GM12892 (cell line): ENCODE measurements at regions not wholly inside any gene's neighbourhood (a gene's known extent, or its start where the extent isn't known, plus 50 kb on each side); places are given as distances from the start of the nearest gene placed in this dataset.

ENCODE experiments used
- DNase-seq: peaks from one replicate; pipeline ENCODE4 v3.0.0; 2011; ENCODE audit not compliant: insufficient read length
- FAIRE-seq: peaks from 2 replicates; lab custom pipeline; 2011; peaks lifted over from hg19 to GRCh38; lab: Jason Lieb, UNC
- POLR2A ChIP-seq: IDR thresholded peaks from 2 replicates; pipeline ENCODE4 v1.6.1; 2011; ENCODE audit warnings: low read depth, low read length, control low read depth
- POLR2AphosphoS5 ChIP-seq: IDR thresholded peaks from 2 replicates; pipeline ENCODE4 v1.6.1; 2011; ENCODE audit warnings: low read depth, low read length, control low read depth
- TAF1 ChIP-seq: IDR thresholded peaks from 2 replicates; pipeline ENCODE4 v1.6.1; 2011; ENCODE audit warnings: low read depth, mild to moderate bottlenecking, control low read depth, low read length, borderline replicate concordance

DNA sequence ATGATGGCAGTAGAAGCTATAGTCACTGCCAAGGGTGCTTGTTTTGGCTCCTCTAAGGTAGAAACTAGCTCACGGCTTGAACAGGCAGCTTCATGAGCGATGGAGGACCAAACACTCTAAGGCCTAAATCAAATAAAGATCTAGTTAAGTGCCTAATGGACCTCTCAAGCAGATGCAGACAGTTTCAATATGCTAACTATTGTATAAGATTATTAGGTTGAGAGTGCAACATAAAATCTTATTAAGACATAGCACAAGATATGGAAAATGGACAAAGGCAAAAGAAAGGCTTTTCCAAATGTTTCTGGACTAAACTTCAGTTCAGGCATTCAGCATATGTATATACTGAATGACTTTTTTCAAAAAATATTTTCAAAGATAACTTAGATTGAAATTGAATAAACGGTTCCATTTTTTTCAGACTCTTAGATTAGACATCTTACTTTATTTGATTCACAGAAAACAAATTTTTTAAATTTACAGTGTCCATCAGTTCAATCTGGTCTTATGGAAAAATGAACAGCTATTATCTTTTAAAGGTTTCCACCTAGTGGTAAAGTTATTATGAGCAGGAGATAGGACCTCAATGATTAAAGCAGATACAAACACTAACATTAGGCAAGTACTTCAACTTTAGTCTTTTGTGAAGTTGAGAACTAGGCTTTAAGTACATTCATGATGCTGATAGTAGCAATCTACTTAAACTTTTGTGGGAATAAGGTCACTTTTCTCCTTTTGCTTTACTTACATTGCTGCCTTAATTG lies 1167.7 kb downstream of the MAT2B start:
- TF ChIP-seq TAF1, result no peak
- no peak for TF ChIP-seq POLR2A
- no peak for TF ChIP-seq POLR2AphosphoS5
- no peak for DNase-seq
- no peak for FAIRE-seq

DNA sequence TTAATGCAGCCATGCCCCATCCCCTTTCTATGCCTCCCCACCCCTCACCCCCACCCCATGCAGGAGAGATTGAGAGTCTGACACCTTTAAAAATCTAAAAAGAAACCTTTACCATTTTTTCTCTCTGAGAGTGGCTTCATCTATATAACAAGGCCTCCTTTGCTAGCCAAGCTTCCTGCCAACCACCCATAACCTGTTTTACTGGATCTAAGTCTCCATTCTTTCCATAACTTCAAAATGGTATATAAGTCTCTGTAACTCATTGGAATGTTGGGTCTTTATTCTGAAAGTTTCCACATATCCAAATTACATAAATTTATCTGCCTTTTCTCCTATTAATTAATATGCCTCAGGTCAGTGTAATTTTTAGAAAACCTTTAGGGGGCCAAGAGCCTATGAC lies 1174.0 kb downstream of the MAT2B start:
- TF ChIP-seq POLR2AphosphoS5 (no peak), POLR2A (no peak), TAF1 (no peak)
- no peak for DNase-seq
- FAIRE-seq, result no peak

DNA sequence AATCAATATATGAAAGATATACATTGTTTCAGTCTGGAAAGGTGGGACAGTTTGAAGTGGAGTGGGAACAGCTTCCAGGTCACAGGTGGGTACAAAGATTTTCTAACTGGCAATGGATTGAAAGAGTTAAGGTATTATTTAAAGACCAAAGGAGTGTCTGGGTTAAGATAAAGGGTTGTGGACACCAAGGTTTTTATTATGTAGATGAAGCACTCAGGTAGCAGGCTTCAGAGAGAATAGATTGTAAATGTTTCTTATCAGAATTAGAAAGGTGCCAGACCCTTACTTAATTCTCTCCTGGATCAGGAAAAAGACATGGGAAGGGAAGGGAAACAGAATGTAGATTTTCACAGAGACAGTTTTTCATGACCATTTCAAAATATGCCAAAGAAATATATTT lies 1174.8 kb downstream of the MAT2B start:
- no peak for FAIRE-seq
- no peak for DNase-seq
- no peak for TF ChIP-seq TAF1
- TF ChIP-seq POLR2A, result no peak

DNA sequence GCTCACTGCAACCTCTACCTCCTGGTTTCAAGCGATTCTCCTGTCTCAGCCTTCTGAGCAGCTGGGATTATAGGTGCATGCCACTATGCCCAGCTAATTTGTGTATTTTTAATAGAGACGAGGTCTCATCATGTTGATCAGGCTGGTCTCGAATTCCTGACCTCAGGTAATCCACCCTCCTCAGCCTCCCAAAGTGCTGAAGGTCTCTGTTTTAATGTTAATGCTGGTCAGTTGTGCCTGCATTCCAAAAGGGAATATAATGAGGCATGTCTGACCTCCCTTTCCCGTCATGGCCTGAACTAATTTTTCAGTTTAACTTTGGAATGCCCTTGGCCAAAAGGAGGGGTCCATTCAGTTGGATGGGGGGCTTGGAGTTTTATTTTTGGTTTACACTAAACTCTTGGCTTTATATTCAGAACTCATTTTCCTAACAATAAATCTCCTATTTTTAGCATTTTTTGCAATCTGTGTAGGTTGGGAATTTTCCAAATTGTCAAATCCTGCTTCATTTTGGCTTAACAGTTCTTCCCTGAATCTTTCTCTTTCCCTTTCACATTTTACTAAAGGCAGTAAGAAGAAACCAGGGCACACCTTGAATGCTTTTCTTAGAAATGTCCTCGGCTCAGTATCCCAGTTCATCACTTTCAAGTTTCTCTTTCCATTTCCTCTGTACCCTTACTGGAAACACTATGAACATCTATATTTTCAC lies 1175.5 kb downstream of the MAT2B start:
- no peak for FAIRE-seq
- no peak for DNase-seq
- TF ChIP-seq TAF1, result no peak

DNA sequence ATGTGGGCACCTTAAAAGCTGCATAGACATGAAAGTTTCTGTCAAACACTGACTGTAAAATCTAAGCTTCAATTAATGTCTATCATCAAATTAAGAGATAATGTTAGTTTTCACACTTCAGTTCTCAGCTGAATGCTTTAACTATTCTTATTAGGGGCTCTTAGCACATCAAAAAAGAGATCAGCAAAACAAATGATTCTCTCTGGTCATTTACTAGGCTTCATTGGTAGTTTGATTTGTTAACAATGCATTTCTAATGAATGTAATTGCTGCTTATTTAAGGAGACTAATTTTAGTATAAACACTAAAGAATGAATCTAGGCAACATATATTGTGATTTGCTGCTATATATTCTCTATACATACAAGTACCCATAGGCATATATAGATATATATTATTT lies 1182.0 kb downstream of the MAT2B start:
- TF ChIP-seq TAF1, result no peak
- no peak for TF ChIP-seq POLR2A
- no peak for TF ChIP-seq POLR2AphosphoS5
- FAIRE-seq (no peak), DNase-seq (no peak)

DNA sequence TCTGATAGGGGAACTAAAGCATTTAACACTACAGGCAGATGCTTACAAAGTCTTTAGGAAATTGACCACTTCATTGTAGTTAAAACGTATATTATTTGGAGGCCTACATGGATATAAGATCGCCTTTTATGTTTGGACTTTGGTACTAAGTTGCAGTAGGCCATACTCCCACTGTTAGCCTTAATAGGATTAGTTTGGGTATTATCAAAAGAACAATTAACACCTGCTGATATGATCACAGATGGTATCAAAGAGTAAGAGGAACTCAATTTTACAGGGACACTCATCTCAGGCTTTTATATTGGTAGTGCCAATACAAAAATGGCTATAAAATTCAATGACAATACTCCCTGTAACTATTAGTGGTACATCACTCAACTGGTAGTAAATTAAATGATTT lies 1183.0 kb downstream of the MAT2B start:
- no peak for TF ChIP-seq POLR2AphosphoS5
- no peak for TF ChIP-seq POLR2A
- DNase-seq (no peak), FAIRE-seq (no peak)

DNA sequence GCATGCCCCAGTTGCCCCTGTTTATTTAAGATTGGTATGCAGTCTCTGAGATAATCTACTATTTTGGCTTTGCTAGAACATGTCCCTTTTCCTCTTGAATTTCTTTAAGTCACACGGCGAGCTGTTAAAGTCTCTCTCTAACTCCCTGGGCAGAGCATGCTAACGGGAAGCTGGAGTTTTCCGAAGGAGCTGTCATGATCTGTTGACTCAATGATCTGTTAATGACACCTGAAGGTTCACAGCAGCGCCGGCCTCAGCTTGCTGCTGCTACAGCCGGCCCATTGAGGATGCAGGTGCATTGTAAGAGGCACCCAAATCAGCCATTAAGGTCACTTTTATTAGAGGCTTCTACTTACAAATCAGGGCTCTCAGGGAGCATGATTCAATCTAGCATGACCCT lies 1203.4 kb downstream of the MAT2B start:
- TF ChIP-seq POLR2AphosphoS5 (no peak), TAF1 (no peak), POLR2A (no peak)
- no peak for FAIRE-seq

DNA sequence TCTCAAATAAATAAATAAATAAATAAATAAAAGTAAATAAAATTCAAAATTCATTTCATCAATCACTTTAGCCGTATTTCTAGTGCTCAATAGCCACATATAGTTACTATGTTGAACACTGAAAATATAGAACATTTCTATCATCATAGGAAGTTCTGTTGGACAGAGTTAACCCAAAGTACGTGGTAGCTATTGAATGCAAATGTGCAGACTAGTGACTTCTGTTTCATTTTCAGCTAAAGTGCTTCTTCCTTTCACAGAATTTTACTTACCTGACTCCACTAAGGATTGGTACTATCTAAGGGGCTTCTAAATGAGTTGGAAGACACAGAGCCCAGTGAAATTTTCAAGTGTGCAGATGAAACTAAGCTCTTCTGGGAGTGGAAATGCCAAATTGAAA lies 1208.3 kb downstream of the MAT2B start:
- no peak for FAIRE-seq
- TF ChIP-seq TAF1 (no peak), POLR2A (no peak), POLR2AphosphoS5 (no peak)
- DNase-seq, result no peak

More for the DNA sequence above, 1203.4 kb downstream of the MAT2B start:
- DNase-seq, result no peak

DNA sequence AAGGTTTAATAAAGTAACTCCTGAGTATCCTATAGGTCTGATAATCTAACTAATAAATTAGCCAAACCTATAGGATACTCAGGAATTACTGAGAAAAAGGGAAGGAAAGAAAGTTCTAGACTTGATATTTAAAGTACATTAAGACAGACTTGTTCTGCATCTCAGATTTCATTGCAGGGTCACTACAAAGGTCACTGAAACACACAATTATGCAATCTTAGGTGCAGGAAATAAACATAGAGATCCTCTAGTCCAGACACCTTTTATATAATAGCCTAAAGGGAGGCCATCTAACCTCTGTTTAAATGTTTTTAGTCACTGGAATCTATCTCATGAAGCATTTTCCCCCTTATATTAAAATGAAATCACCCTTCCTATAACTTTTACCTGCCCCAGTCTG lies 1215.7 kb downstream of the MAT2B start:
- FAIRE-seq, result no peak
- TF ChIP-seq POLR2A, result no peak
- no peak for TF ChIP-seq TAF1
- no peak for TF ChIP-seq POLR2AphosphoS5
- no peak for DNase-seq

DNA sequence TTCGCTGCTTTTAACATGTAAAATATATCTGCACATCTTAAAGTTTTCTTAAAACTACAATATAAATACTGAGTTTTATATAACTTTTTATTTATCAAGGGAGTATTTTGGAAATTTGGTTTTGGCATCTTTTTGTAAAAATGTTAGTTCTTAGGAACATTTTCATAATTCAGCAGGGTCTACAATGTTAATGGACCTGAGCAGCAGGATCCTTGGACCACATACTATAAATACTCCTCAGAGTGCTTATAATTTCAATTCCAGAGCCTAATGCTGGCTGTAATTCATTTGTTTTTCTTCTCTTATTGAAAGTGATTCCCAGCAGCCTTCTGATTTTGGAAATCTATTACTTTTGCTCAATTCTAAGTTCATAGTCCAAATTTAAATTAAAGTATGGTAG lies 1216.2 kb downstream of the MAT2B start:
- TF ChIP-seq TAF1, result no peak
- no peak for DNase-seq
- no peak for FAIRE-seq

DNA sequence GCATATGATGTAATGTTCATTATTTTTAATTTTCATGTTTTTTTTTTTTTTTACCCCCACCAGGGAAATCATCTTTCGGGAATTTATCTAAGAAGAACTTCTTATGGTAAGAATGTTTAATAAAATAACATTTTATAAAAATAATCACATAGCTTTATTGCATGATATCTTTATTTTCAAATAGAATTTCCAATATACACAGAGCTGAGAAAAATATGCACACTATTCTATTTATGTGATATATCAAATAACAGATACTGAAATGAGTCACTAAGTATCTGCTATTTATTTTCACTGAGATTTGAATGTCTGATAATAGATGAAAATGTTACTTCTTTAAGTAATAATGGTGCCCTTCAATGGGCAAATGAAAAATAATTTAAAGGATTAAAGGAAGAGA lies 1217.3 kb downstream of the MAT2B start:
- FAIRE-seq (no peak), DNase-seq (no peak)
- TF ChIP-seq POLR2AphosphoS5 (no peak), TAF1 (no peak), POLR2A (no peak)

DNA sequence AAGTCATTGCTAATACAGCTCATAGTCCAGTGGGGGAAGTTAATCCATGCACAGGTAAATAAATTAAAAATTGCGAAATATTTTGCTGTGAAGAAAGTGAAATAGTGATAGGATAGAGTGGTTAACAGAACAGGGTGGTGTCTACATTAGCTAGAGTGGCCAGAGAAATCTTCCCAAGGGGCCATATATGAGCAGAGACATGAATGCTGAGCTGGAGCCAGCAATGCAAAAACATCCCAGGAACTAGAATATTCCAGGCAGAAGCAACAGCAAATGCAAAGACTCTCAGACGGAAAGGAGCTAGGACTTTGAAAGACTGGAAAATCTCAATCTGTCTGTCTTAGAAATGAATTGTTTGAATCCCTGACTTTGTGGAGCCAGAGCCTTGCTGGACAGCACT lies 1221.6 kb downstream of the MAT2B start:
- TF ChIP-seq POLR2AphosphoS5, result no peak
- TF ChIP-seq POLR2A, result no peak
- TF ChIP-seq TAF1, result no peak
- FAIRE-seq (no peak), DNase-seq (no peak)

DNA sequence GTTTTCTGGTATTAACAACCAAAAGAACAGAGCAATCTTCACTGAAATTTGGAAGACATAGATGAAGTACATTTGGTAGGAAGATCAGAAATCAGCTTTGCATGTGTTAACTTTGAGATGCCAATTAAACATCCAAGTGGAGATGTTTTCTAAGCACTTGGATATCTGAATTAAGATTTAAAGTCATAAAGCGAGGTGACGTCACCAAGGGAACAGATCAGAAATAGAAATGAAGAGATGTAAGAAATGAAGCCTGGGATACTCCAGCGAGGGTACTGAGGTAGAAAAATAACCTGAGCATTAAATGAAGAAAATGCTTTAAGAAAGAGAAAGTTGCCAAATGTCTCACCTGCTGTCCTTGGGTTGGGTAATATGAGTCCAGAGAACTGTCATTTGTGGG lies 1223.3 kb downstream of the MAT2B start:
- TF ChIP-seq POLR2AphosphoS5 (no peak), POLR2A (no peak), TAF1 (no peak)
- no peak for FAIRE-seq

More for the DNA sequence above, 1223.3 kb downstream of the MAT2B start:
- no peak for DNase-seq
